Astrocyte of the spinal cord (primary cell): ENCODE measurements at regions not wholly inside any gene's neighbourhood (a gene's known extent, or its start where the extent isn't known, plus 50 kb on each side); places are given as distances from the start of the nearest gene placed in this dataset.

Experiments
- DNase-seq: peaks from one replicate; pipeline ENCODE4 v3.0.0; 2011; ENCODE audit warnings: low read depth, low spot score
- H3K4me3 ChIP-seq: 2 replicates; pipeline ENCODE4 v1.5.1; 2011; ENCODE audit warnings: low read depth, mild to moderate bottlenecking, low read length, moderate library complexity
- CTCF ChIP-seq: IDR thresholded peaks from 2 replicates; pipeline ENCODE4 v1.5.1; 2012; ENCODE audit warnings: low read depth, mild to moderate bottlenecking, low read length, inconsistent platforms
- in situ Hi-C: cut with HindIII; loops from 2 replicates; pipeline ENCODE4 v1.10.0; 2017; ENCODE audit warnings: low sequenced_read_pairs

GRCh38 chr10:22851865-22852239 is 76.0 kb upstream of the ARMC3 start:
- in situ Hi-C loops, result no loop called here
- no peak for TF ChIP-seq CTCF
- DNase-seq, result no peak
- no peak overlapping the region for H3K4me3 ChIP-seq

- in situ Hi-C loops, result no loop called here
- no peak for TF ChIP-seq CTCF
- no peak overlapping the region for H3K4me3 ChIP-seq
- peak; percentile 36 for DNase-seq
Observed at GRCh38 chr10:22850541-22850940, 77.3 kb upstream of the ARMC3 start.

GRCh38 chr10:22849077-22849805 is 78.6 kb upstream of the ARMC3 start:
- DNase-seq, result peak; percentile 53
- in situ Hi-C loops, result no loop called here
- H3K4me3 ChIP-seq, result no peak overlapping the region
- no peak for TF ChIP-seq CTCF

- in situ Hi-C loops, result no loop called here
- no peak for DNase-seq
- no peak overlapping the region for H3K4me3 ChIP-seq
- no peak for TF ChIP-seq CTCF
Observed at GRCh38 chr10:22848509-22848908, 79.3 kb upstream of the ARMC3 start.

- no peak for DNase-seq
- in situ Hi-C loops, result no loop called here
- H3K4me3 ChIP-seq, result no peak overlapping the region
- no peak for TF ChIP-seq CTCF
Observed at GRCh38 chr10:22846294-22846693, 81.6 kb upstream of the ARMC3 start.

- DNase-seq, result no peak
- H3K4me3 ChIP-seq, result no peak overlapping the region
- in situ Hi-C loops, result no loop called here
- TF ChIP-seq CTCF, result no peak
Observed at GRCh38 chr10:22839639-22840038, 88.2 kb upstream of the ARMC3 start.
